ENCODE measurements at regions not wholly inside any gene's neighbourhood (a gene's known extent, or its start where the extent isn't known, plus 50 kb on each side); places are given as distances from the start of the nearest gene placed in this dataset.

GRCh38 chr9:80326105-80326504 is 754.3 kb downstream of the TLE4 start:
- TF ChIP-seq MAX (IDR thresholded peaks at IDR 0.05) = no peak
- no peak for TF ChIP-seq JUND (IDR thresholded peaks at IDR 0.05; ENCODE audit: low read length)
- TF ChIP-seq USF2 (IDR thresholded peaks at IDR 0.05; ENCODE audit: low read length) = no peak
- TF ChIP-seq POLR2AphosphoS5 (IDR thresholded peaks at IDR 0.05; ENCODE audit: low read depth, low read length) = no peak
- no peak for TF ChIP-seq CTCF (IDR thresholded peaks at IDR 0.05; ENCODE audit: control extremely low read depth in 1 of 3, insufficient read depth in 1 of 3, low read depth in 1 of 3, low read length in 3 of 3)
- no peak for TF ChIP-seq SIX5 (IDR thresholded peaks at IDR 0.05; ENCODE audit: low read depth, low read length)
- no peak for TF ChIP-seq SRF (IDR thresholded peaks at IDR 0.05; ENCODE audit: low read depth, low read length)
- no peak for TF ChIP-seq JUN (IDR thresholded peaks at IDR 0.05; ENCODE audit: low read depth, low read length)
